Stomach (tissue), 8 donors: ENCODE measurements at regions not wholly inside any gene's neighbourhood (a gene's known extent, or its start where the extent isn't known, plus 50 kb on each side); places are given as distances from the start of the nearest gene placed in this dataset.
A peak's percentile ranks its signal among the peaks of the same experiment; 100 is the strongest.
"Not testable (repeated sequence)": the region's sequence is repeated elsewhere in the genome, so short reads cannot be mapped to it uniquely, and the experiment has no call there.

Experiments
- DNase-seq, 2 donors: peaks; one replicate each; pipeline versions ENCODE4 v3.0.0 to v3.0.0-alpha.2; 2013 to 2019
- H3K27ac ChIP-seq, 5 donors: fragments of 200-600 bp in 4 of 5; sonication (generic) in 4 of 5; one replicate each; pipeline ENCODE4 v1.5.1; 2013 to 2019; ENCODE audit warnings: mild to moderate bottlenecking in 1 of 5, moderate library complexity in 1 of 5
- H3K27me3 ChIP-seq, 3 donors: fragments of 200-600 bp; sonication (generic); one replicate each; pipeline ENCODE4 v1.5.1; 2017 to 2019; ENCODE audit warnings: mixed run types in 1 of 3
- H3K36me3 ChIP-seq, 4 donors: fragments of 200-600 bp; sonication (generic); 1 replicate in 3 of 4; 2 replicates in 1 of 4; pipeline ENCODE4 v1.5.1; 2016 to 2019
- H3K4me1 ChIP-seq, 4 donors: fragments of 200-600 bp; sonication (generic); one replicate each; pipeline ENCODE4 v1.5.1; 2016 to 2019
- H3K4me3 ChIP-seq, 4 donors: fragments of 200-600 bp; sonication (generic) in 3 of 4; one replicate each; pipeline ENCODE4 v1.5.1; 2016 to 2019; ENCODE audit warnings: mild to moderate bottlenecking in 1 of 4
- H3K9me3 ChIP-seq, 4 donors: fragments of 200-600 bp; sonication (generic); one replicate each; pipeline ENCODE4 v1.5.1; 2016 to 2019
- CTCF ChIP-seq, 7 experiments: fragments of 450-650 bp in 4 of 7; fragments of 200-600 bp in 3 of 7; sonication (generic) in 3 of 7; IDR thresholded peaks; one replicate each; pipeline ENCODE4 v1.5.1; 2016 to 2019; ENCODE audit warnings: antibody characterized with exemption in 7 of 7, control low read depth in 2 of 7, mild to moderate bottlenecking in 1 of 7
- EP300 ChIP-seq: sonication (generic); formaldehyde crosslinking; IDR thresholded peaks from one replicate; pipeline ENCODE4 v1.6.1; 2017; ENCODE audit warnings: antibody characterized with exemption
- POLR2A ChIP-seq, 4 donors: fragments of 450-650 bp; IDR thresholded peaks; one replicate each; pipeline ENCODE4 v1.6.1; 2016; ENCODE audit warnings: antibody characterized with exemption in 4 of 4, control low read depth in 2 of 4, mild to moderate bottlenecking in 1 of 4, moderate library complexity in 1 of 4
- POLR2AphosphoS5 ChIP-seq, 3 donors: sonication (generic); formaldehyde crosslinking; IDR thresholded peaks; one replicate each; pipeline ENCODE4 v1.6.1; 2016; ENCODE audit warnings: antibody characterized with exemption in 3 of 3
- WGBS, 5 donors: extraction: QIAGEN DNeasy Blood & Tissue Kit in 3 of 5; methylation state at CpG; one replicate each; pipeline versions ENCODE4 v1.1.5 to v1.1.7; 2013 to 2018; 5-methylcytosine and 5-hydroxymethylcytosine counted together
- intact Hi-C: fragments of 100-400 bp; cut with DNase I; formaldehyde crosslinking; loops from one replicate; pipeline ENCODE4 v1.15.1; 2023; ENCODE audit warnings: low total_unique reads
- donor health status: healthy with polysubstance abuse.
- donor health status: Bipolar disorder and iron deficiency.
- donor health status: healthy.

GRCh38 chr3:177713928-177714900 is 516.9 kb upstream of the TBL1XR1 start:
- H3K4me3 ChIP-seq: no peak overlapping the region
- no peaks in the 10 kb centered on the region for H3K9me3 ChIP-seq
- intact Hi-C loops: no loop called here
- WGBS, 5 donors: 61 to 89% (median 83%) methylated on average over 3 of the region's 3 CpGs
- no peaks in the 10 kb centered on the region for H3K36me3 ChIP-seq
- peak in 1 of 2 donors; percentile 29 for DNase-seq
- H3K27me3 ChIP-seq: no peaks in the 10 kb centered on the region
- peaks cover 0 to 12% (median 5%) of the 10 kb centered on the region in 4 donors for H3K4me1 ChIP-seq
- TF ChIP-seq POLR2AphosphoS5 (IDR thresholded peaks at IDR 0.05) (no peak), CTCF (IDR thresholded peaks at IDR 0.05) (no peak), EP300 (no peak), POLR2A (IDR thresholded peaks at IDR 0.05) (no peak)
- H3K27ac ChIP-seq: no peak overlapping the region

GRCh38 chr3:177714945-177715344 is 517.7 kb upstream of the TBL1XR1 start:
- TF ChIP-seq POLR2A (IDR thresholded peaks at IDR 0.05) (no peak), EP300 (no peak), POLR2AphosphoS5 (IDR thresholded peaks at IDR 0.05) (no peak), CTCF (IDR thresholded peaks at IDR 0.05) (no peak)
- Histone ChIP-seq H3K27me3 (no peaks in the 10 kb centered on the region), H3K4me1 (peaks cover 0 to 12% (median 5%) of the 10 kb centered on the region in 4 donors), H3K9me3 (no peaks in the 10 kb centered on the region), H3K36me3 (no peaks in the 10 kb centered on the region), H3K27ac (no peak overlapping the region), H3K4me3 (no peak overlapping the region)
- 43 to 59% (median 55%) methylated on average over 3 of the region's 3 CpGs for WGBS, 5 donors
- no peak for DNase-seq
- intact Hi-C loops: no loop called here

- Histone ChIP-seq H3K4me3 (no peak overlapping the region), H3K36me3 (no peaks in the 10 kb centered on the region), H3K9me3 (no peaks in the 10 kb centered on the region), H3K27me3 (no peaks in the 10 kb centered on the region), H3K27ac (no peak overlapping the region), H3K4me1 (peaks cover 0 to 12% (median 5%) of the 10 kb centered on the region in 4 donors)
- TF ChIP-seq POLR2A (IDR thresholded peaks at IDR 0.05) (no peak), EP300 (no peak), CTCF (IDR thresholded peaks at IDR 0.05) (no peak), POLR2AphosphoS5 (IDR thresholded peaks at IDR 0.05) (no peak)
- DNase-seq: no peak
- intact Hi-C loops: no loop called here
- 75 to 90% (median 88%) methylated on average over 3 of the region's 3 CpGs for WGBS, 5 donors
Observed at GRCh38 chr3:177715980-177716379, 518.7 kb upstream of the TBL1XR1 start.

GRCh38 chr3:177720927-177721326 is 523.6 kb upstream of the TBL1XR1 start:
- H3K27ac ChIP-seq, DNase-seq, H3K36me3 ChIP-seq, H3K9me3 ChIP-seq, intact Hi-C loops, H3K27me3 ChIP-seq, H3K4me3 ChIP-seq: not testable (repeated sequence)
- peaks cover 9 to 43% (median 22%) of the 10 kb centered on the region in 4 donors for H3K4me1 ChIP-seq
- WGBS, 5 donors: 93 to 98% (median 98%) methylated on average over 3 of the region's 3 CpGs
